ENCODE measurements at regions not wholly inside any gene's neighbourhood (a gene's known extent, or its start where the extent isn't known, plus 50 kb on each side); places are given as distances from the start of the nearest gene placed in this dataset.
"Not testable (repeated sequence)": the region's sequence is repeated elsewhere in the genome, so short reads cannot be mapped to it uniquely, and the experiment has no call there.

DNA sequence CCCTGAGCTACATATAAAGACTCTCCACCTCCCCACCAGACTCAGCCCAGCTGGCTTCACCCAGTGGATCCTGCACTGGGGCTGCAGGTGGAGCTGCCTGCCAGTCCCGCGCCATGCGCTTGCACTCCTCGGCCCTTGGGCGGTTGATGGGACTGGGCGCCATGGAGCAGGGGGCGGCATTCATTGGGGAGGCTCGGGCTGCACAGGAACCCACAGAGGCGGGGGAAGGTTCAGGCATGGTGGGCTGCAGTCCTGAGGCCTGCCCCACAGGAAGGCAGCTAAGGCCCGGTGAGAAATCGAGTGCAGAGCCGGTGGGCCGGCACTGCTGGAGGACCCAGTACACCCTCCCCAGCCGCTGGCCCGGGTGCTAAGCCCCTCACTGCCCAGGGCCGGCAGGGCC lies 157.2 kb upstream of the GNAI1 start:
- H4K20me1 ChIP-seq (ENCODE audit: insufficient read depth, low read length, poor library complexity, severe bottlenecking) = no peaks in the 10 kb centered on the region
- no peak overlapping the region for H3K4me2 ChIP-seq (ENCODE audit: low read depth, low read length, poor library complexity, severe bottlenecking)
- no peak overlapping the region for H3K4me3 ChIP-seq (ENCODE audit: low read length, poor library complexity, severe bottlenecking)
- no peaks in the 10 kb centered on the region for H3F3A ChIP-seq (ENCODE audit: low read depth)
- H3K79me2 ChIP-seq (ENCODE audit: insufficient read depth, low read length) = no peaks in the 10 kb centered on the region
- H3K9me2 ChIP-seq (replicated peaks; ENCODE audit: low read depth, low read length) = no peaks in the 10 kb centered on the region
- TF ChIP-seq, protein P1, sequence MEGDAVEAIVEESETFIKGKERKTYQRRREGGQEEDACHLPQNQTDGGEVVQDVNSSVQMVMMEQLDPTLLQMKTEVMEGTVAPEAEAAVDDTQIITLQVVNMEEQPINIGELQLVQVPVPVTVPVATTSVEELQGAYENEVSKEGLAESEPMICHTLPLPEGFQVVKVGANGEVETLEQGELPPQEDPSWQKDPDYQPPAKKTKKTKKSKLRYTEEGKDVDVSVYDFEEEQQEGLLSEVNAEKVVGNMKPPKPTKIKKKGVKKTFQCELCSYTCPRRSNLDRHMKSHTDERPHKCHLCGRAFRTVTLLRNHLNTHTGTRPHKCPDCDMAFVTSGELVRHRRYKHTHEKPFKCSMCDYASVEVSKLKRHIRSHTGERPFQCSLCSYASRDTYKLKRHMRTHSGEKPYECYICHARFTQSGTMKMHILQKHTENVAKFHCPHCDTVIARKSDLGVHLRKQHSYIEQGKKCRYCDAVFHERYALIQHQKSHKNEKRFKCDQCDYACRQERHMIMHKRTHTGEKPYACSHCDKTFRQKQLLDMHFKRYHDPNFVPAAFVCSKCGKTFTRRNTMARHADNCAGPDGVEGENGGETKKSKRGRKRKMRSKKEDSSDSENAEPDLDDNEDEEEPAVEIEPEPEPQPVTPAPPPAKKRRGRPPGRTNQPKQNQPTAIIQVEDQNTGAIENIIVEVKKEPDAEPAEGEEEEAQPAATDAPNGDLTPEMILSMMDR (conservative IDR thresholded peaks at IDR 0.05; ENCODE audit: low read length) = no peak
- TF ChIP-seq EZH2phosphoT487 (IDR thresholded peaks at IDR 0.05; ENCODE audit: borderline replicate concordance) = no peak
- no peak overlapping the region for H2AFZ ChIP-seq (ENCODE audit: low read length)
- no peaks in the 10 kb centered on the region for H3K27me3 ChIP-seq (ENCODE audit: insufficient read depth, low read length, poor library complexity, severe bottlenecking)
- H3K9ac ChIP-seq (ENCODE audit: low read depth, low read length, poor library complexity, severe bottlenecking) = no peak overlapping the region
- 0 out of 2 replicates have a peak, but pooled peaks cover 7% of the 10 kb centered on the region for H3K9me3 ChIP-seq (ENCODE audit: insufficient read depth, low read depth, low read length)
- H3K4me1 ChIP-seq (ENCODE audit: insufficient read depth, low read length, poor library complexity, severe bottlenecking) = no peaks in the 10 kb centered on the region
- H3K36me3 ChIP-seq (ENCODE audit: insufficient read depth, low read length) = no peaks in the 10 kb centered on the region

DNA sequence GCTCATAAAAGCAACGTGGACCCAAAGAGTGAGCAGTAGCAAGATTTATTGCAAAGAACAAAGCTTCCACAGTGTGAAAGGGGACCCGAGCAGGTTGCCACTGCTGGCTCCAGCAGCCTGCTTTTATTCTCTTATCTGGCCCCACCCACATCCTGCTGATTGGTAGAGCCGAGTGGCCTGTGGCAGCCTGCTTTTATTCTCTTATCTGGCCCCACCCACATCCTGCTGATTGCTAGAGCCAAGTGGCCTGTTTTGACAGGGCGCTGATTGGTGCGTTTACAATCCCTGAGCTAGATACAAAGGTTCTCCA lies 158.0 kb upstream of the GNAI1 start:
- H3K9ac ChIP-seq (ENCODE audit: low read depth, low read length, poor library complexity, severe bottlenecking); H4K20me1 ChIP-seq (ENCODE audit: insufficient read depth, low read length, poor library complexity, severe bottlenecking); H3K27me3 ChIP-seq (ENCODE audit: insufficient read depth, low read length, poor library complexity, severe bottlenecking); H3F3A ChIP-seq (ENCODE audit: low read depth); H2AFZ ChIP-seq (ENCODE audit: low read length); H3K36me3 ChIP-seq (ENCODE audit: insufficient read depth, low read length); H3K9me3 ChIP-seq (ENCODE audit: insufficient read depth, low read depth, low read length); H3K4me1 ChIP-seq (ENCODE audit: insufficient read depth, low read length, poor library complexity, severe bottlenecking); H3K9me2 ChIP-seq (replicated peaks; ENCODE audit: low read depth, low read length); H3K79me2 ChIP-seq (ENCODE audit: insufficient read depth, low read length): not testable (repeated sequence)
- H3K4me2 ChIP-seq (ENCODE audit: low read depth, low read length, poor library complexity, severe bottlenecking) = peak overlapping the region; percentile 39
- peak overlapping the region; percentile 37 for H3K4me3 ChIP-seq (ENCODE audit: low read length, poor library complexity, severe bottlenecking)

DNA sequence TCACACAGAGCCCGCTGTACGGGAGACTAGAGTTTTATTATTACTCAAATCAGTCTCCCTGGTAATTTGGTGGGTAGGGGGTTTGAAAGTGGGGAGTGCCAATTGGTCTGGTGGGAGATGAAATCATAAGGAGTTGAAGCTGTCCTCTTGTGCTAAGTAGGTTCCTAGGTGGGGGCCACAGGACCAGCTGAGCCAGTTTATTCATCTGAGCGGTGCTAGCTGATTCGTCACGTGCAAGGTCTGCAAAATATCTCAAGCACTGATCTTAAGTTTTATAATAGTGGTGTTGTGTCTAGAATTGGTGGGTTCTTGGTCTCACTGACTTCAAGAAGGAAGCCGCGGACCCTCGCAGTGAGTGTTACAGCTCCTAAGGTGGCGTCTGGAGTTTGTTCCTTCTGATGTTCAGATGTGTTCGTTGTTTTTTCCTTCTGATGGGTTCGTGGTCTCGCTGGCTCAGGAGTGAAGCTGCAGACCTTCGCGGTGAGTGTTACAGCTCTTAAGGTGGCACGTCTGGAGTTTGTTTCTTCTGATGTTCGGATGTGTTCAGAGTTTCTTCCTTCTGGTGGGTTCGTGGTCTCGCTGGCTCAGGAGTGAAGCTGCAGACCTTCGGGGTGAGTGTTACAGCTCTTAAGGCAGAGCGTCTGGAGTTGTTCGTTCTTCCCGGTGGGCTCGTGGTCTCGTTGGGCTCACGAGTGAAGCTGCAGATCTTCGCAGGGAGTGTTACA lies 158.5 kb upstream of the GNAI1 start:
- H3K4me3 ChIP-seq (ENCODE audit: low read length, poor library complexity, severe bottlenecking) = peak overlapping the region; percentile 37
- not testable (repeated sequence) for H4K20me1 ChIP-seq (ENCODE audit: insufficient read depth, low read length, poor library complexity, severe bottlenecking); H3K36me3 ChIP-seq (ENCODE audit: insufficient read depth, low read length); H3K9me2 ChIP-seq (replicated peaks; ENCODE audit: low read depth, low read length); H3K4me1 ChIP-seq (ENCODE audit: insufficient read depth, low read length, poor library complexity, severe bottlenecking); H3K79me2 ChIP-seq (ENCODE audit: insufficient read depth, low read length); H3K27me3 ChIP-seq (ENCODE audit: insufficient read depth, low read length, poor library complexity, severe bottlenecking); H3K9ac ChIP-seq (ENCODE audit: low read depth, low read length, poor library complexity, severe bottlenecking); H3F3A ChIP-seq (ENCODE audit: low read depth); H3K9me3 ChIP-seq (ENCODE audit: insufficient read depth, low read depth, low read length)
- H2AFZ ChIP-seq (ENCODE audit: low read length) = peak overlapping the region; percentile 70
- peak overlapping the region; percentile 39 for H3K4me2 ChIP-seq (ENCODE audit: low read depth, low read length, poor library complexity, severe bottlenecking)

DNA sequence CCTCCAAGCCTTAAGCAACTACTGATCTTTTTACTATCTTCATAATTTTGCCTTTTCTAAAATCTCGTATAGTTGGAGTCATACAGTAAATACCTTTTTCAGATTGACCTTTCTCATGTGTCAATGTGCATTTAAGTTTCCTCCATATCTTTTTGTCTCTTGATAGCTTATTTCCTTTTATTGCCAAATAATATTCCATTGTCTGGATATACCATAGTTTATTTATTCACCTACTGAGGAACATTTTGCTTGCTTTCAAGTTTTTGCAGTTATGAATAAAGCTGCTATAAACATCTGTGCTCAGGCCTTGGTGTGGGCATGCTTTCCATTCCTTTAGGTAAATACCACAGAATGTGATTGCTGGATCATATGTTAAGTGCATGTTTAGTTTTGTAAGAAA lies 161.2 kb upstream of the GNAI1 start:
- no peak overlapping the region for H3K4me2 ChIP-seq (ENCODE audit: low read depth, low read length, poor library complexity, severe bottlenecking)
- H3K4me3 ChIP-seq (ENCODE audit: low read length, poor library complexity, severe bottlenecking) = no peak overlapping the region
- H3K79me2 ChIP-seq (ENCODE audit: insufficient read depth, low read length) = no peaks in the 10 kb centered on the region
- H4K20me1 ChIP-seq (ENCODE audit: insufficient read depth, low read length, poor library complexity, severe bottlenecking) = no peaks in the 10 kb centered on the region
- H3K27me3 ChIP-seq (ENCODE audit: insufficient read depth, low read length, poor library complexity, severe bottlenecking) = no peaks in the 10 kb centered on the region
- H3K36me3 ChIP-seq (ENCODE audit: insufficient read depth, low read length) = no peaks in the 10 kb centered on the region
- no peak overlapping the region for H2AFZ ChIP-seq (ENCODE audit: low read length)
- no peaks in the 10 kb centered on the region for H3F3A ChIP-seq (ENCODE audit: low read depth)
- H3K9me2 ChIP-seq (replicated peaks; ENCODE audit: low read depth, low read length) = no peaks in the 10 kb centered on the region
- no peak for TF ChIP-seq EZH2phosphoT487 (IDR thresholded peaks at IDR 0.05; ENCODE audit: borderline replicate concordance)
- TF ChIP-seq, protein P1 (conservative IDR thresholded peaks at IDR 0.05; ENCODE audit: low read length) = no peak
- no peak overlapping the region for H3K9ac ChIP-seq (ENCODE audit: low read depth, low read length, poor library complexity, severe bottlenecking)
- peaks cover 15% of the 10 kb centered on the region for H3K4me1 ChIP-seq (ENCODE audit: insufficient read depth, low read length, poor library complexity, severe bottlenecking)
- 0 out of 2 replicates have a peak, but pooled peaks cover 7% of the 10 kb centered on the region for H3K9me3 ChIP-seq (ENCODE audit: insufficient read depth, low read depth, low read length)
